Right lobe of liver (tissue), 4 donors: ENCODE measurements at regions not wholly inside any gene's neighbourhood (a gene's known extent, or its start where the extent isn't known, plus 50 kb on each side); places are given as distances from the start of the nearest gene placed in this dataset.

Experiments used
- CTCF ChIP-seq, 4 donors: fragments of 200-600 bp in 3 of 4; fragments of 450-650 bp in 1 of 4; IDR thresholded peaks; one replicate each; pipeline versions ENCODE4 v1.5.1 to v1.8.0; 2016 to 2022; ENCODE audit warnings: antibody characterized with exemption in 4 of 4, mild to moderate bottlenecking in 2 of 4
- POLR2A ChIP-seq: fragments of 450-650 bp; IDR thresholded peaks from one replicate; pipeline ENCODE4 v1.6.1; 2017; ENCODE audit warnings: antibody characterized with exemption, mild to moderate bottlenecking
- donor health status: DM: no; HTN: no; CAD: no.
- donor health status: DM: no; HTN: no; CAD: no.
- donor health status: DM: no; HTN: yes; CAD: no.

DNA sequence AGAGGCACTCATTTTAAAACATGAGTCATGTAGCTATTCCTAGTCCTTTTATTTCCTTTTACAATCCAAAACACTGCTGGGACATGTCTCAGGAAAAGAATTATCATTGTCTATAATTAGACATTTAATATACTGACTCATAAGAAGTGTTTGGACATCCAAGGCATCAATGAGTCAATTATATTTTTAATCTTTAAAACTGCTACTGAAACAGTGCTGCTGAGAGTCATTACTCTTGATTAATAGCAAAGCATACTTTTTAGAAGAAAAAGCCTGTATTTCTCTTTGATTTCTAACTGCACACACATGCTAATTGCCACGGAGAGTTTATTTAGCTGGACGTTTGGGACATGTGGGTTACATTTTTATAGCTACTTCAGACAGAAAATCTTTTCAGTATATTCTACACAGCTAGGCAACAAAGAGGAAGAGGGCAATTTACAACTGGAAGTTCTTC is 1249.0 kb upstream of the CDH18 start:
- TF ChIP-seq CTCF (IDR thresholded peaks at IDR 0.05) (no peak), POLR2A (no peak)
